H1 (cell line): ENCODE measurements at regions not wholly inside any gene's neighbourhood (a gene's known extent, or its start where the extent isn't known, plus 50 kb on each side); places are given as distances from the start of the nearest gene placed in this dataset.

Source experiments
- EGR1 ChIP-seq: IDR thresholded peaks from 2 replicates; pipeline ENCODE4 v1.6.1; 2011; ENCODE audit warnings: low read depth, low read length, borderline replicate concordance

DNA sequence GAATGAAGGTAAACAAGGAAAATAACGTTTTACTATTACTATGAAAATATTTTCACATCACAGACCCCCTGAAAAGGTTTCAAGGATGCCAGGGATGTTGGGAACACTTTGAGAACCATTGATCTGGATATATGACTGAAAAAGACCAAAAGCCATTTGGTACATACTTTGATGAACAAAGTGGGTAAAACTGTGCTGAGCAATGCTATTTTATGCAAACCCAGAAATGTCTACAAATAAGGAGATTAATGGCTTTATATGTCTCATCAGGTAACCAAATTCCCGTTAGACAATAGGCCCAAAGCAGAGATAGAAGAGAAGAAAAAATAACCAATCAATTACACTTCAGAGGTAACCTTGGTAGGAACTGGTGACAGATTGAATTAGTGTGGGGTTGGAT, 101.4 kb upstream of the CNKSR3 start (continued):
- no peak for TF ChIP-seq EGR1
